ENCODE measurements at regions not wholly inside any gene's neighbourhood (a gene's known extent, or its start where the extent isn't known, plus 50 kb on each side); places are given as distances from the start of the nearest gene placed in this dataset.

- no peak for DNase-seq
These were observed 1692.1 kb downstream of the EFNB2 start for GRCh38 chr13:104843401-104843800.

GRCh38 chr13:104841110-104841509 lies 1694.4 kb downstream of the EFNB2 start:
- no peak for DNase-seq

DNA sequence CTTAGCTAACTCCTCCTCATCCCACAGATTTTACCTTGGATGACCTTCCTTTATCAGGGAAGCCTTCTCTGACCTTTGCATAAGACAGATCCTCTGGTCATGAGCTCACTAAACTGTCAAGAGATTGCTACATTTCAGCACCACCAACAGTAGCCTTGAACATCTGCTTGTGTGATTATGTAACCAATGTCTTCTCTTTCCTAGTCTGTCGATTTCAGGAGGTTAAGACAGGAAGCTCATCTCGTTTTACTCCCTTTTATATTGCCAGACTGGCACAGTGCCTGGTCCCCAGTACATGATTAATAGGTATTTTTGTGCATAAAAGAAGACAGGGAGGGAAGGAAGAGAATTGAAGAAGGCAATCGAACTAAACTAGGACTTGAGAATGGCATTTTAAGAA lies 1697.7 kb downstream of the EFNB2 start:
- DNase-seq, result no peak

GRCh38 chr13:104833221-104833620 lies 1702.2 kb downstream of the EFNB2 start:
- DNase-seq, result no peak

GRCh38 chr13:104832231-104832630 lies 1703.2 kb downstream of the EFNB2 start:
- DNase-seq, result no peak

DNA sequence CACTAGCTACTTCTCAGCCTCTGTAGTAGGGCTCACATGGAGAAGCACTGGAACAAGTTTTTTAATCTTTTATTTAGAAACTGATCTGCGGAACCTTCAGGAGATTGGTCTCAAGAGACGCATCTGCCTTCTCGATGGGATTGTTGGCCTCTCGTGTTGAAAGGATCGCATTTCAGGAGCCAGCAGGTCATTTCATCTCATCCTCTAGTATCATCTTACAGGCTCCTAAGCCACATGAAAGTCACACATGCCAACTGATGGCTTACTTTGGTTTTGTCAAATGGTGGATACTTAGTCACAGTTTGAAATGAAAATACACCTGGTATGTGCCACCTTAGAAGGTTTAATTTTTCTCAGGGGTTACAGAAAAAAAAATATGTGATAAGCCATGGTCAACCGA lies 1703.6 kb downstream of the EFNB2 start:
- DNase-seq, result no peak

DNA sequence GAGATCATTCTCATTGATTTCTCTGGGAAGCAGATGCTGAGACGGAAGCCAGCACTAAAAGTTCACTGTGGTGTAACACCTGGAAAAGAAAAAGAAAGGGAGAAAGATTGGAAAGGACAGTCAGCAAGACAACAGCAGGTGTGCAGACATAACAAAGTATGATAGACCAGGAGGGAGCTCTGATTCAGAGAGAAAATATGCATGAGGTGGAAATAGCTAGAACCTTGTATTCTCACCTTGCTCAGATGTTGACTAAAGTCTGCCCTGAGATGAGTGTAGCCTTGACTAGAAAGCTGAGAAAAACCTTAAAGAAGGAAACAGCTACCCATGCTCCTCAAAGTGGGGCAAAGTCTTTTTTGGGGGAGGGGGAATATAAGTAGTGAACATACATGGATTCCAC lies 1711.8 kb downstream of the EFNB2 start:
- DNase-seq, result no peak

DNA sequence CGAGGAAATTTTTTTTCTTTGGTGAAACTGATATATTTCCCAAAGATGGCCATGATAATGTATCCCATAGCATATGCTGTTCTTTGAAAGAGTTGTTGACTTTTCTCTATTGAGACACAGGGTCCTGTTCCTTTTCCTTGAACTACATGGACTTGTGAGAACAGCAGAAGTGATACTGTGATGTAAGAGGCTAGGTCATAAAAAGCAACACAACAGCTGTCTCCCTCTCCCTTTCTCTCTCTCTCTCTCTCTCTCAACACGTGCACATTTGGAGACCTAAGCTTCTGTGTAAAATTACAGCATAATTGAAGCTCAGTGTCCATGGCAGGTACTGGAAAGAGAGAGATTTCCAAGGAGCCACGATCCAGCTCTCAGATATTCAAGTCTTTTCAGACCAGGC lies 1712.4 kb downstream of the EFNB2 start:
- DNase-seq, result no peak

DNA sequence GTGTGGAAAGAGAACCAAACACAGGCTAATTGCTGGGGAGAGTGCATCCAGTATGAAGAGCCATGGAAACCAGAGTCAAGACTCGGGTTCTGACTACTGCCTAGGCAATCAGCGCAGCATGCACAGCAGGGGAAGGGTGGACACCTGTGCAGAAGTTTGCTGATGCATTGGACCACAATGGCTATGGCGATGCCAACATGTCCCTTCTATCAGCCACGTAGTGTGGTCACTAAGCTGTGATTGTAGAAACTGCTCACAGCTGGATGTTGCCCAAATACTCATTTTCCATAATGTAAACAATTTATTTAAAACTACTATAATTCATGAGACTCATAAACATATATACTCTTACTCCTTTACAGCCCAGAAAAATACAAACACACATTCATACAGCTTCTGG lies 1718.2 kb downstream of the EFNB2 start:
- DNase-seq, result no peak

GRCh38 chr13:104816726-104817125 lies 1718.7 kb downstream of the EFNB2 start:
- no peak for DNase-seq

- no peak for DNase-seq
These were observed 1725.2 kb downstream of the EFNB2 start for GRCh38 chr13:104810242-104810641.

- DNase-seq, result no peak
These were observed 1726.0 kb downstream of the EFNB2 start for GRCh38 chr13:104809483-104809882.

DNA sequence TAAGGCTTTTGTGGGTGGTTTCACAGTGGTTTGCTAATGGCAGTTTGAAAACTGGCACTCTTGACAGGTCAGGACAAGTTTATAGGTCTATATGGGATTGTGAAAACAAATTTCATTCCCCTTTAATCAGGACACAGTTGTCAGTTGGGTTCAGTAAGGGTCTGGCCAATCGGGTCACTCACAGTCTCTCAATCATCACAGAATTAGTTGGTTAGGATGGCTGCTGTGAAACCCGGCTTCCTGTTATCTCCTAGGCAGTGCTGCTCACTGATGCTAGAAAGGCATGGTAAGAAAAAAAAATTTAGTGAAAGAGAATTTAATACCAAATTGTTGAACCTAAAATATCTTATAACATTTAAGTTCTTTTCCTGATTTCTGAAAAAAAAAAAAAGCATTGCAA lies 1730.1 kb downstream of the EFNB2 start:
- DNase-seq, result no peak

DNA sequence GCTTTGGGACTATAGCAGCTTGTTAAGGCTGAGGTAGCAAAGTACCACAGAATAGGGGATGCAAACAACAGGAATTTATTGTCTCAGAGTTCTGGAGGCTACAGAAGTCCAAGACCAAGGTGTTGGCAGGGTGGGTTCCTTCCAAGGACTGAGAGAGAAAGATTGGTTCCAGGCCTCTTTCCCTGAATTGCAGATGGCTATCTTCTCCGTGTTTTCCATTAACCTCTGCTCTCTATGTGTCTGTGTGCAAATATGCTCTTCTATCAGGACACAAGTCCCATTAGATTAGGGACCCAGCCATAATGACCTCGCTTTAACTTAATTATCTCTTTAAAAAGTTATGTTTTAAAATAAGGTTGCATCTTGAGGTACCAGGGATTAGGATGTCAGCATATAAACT lies 1732.9 kb upstream of the SLC10A2 start:
- no peak for DNase-seq

- DNase-seq, result peak; percentile 33
These were observed 1732.3 kb upstream of the SLC10A2 start for GRCh38 chr13:104798486-104798885.

GRCh38 chr13:104796581-104796980 lies 1730.4 kb upstream of the SLC10A2 start:
- DNase-seq, result no peak

- no peak for DNase-seq
These were observed 1719.7 kb upstream of the SLC10A2 start for GRCh38 chr13:104785952-104786351.

DNA sequence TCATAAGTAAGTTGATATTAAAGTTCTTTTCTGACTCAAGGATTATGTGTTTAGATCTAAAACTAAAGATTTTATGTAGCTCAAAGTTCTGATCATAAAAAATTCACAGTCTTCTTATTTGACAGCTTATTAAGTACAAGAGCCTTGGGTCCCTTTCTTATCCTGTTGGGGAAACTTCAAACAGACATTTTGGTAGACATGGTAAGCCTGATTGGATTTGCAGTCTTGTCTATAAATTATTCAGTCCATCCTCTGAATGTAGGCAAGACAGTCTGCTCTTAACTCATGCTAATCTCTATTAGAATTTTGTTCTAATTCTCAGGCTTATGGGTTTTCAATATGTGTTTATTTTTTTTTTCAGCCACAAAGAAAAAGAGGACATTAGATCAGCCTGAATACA lies 1718.7 kb upstream of the SLC10A2 start:
- no peak for DNase-seq

- DNase-seq, result no peak
These were observed 1716.5 kb upstream of the SLC10A2 start for GRCh38 chr13:104782741-104783140.

- DNase-seq, result no peak
These were observed 1713.2 kb upstream of the SLC10A2 start for GRCh38 chr13:104779311-104779993.

DNA sequence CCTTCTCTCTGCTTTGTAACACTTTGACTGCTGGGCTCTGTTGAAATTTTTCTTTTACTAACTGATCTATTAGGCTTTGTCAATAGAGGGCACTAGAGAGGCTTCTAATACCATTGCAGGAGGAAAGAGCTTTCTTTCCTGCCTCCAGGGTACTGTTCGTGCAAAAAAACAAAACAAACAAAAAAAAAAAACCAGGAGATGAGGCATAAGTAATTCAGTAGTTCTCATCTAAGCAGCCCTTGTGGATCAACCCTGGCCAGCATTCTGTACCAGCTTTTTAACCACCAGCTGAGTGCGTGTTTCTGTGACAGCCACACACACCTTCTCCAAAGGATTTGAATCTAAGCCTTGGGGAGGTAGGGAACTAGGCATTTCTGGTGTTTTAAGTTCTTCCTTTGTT lies 1707.6 kb upstream of the SLC10A2 start:
- DNase-seq, result peak; percentile 31

DNA sequence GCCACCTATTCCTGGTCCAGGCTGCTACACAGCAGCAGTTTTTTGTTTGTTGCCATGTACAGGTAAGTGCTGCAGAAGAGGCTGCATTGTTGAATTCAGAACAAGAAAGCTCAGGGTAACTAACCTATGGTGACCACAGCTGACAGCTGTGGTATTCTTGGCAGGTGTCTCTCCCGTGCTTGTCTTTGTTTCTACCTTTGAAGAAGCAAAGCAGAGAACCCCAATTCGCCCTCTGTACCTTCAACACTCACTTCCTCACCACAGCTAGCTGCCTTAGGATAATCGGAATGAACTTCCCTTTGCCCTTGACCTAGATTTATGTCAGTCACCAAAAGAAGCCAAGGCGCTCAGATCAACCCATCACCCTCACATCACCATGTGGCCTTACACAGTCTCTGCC lies 1703.3 kb upstream of the SLC10A2 start:
- no peak for DNase-seq

GRCh38 chr13:104766319-104766718 lies 1700.1 kb upstream of the SLC10A2 start:
- DNase-seq, result no peak

DNA sequence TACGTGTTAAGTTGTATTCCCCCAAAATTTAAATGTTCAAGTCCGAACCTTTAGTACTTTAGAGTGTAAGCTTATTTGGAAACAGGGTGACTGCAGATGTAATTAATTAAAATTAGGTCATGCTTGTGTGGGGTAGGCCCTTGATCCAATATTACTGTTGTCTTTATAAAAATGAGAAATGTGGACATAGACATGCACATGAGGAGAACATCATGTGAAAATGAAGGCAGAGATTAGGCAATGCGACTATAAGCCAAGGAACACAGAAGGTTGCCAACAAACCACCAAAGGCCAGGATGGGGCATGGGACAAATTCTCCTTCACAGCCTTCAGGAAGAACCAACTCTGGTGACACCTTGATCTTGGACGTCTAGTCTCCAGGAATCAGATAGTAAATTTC lies 1698.4 kb upstream of the SLC10A2 start:
- DNase-seq, result no peak

DNA sequence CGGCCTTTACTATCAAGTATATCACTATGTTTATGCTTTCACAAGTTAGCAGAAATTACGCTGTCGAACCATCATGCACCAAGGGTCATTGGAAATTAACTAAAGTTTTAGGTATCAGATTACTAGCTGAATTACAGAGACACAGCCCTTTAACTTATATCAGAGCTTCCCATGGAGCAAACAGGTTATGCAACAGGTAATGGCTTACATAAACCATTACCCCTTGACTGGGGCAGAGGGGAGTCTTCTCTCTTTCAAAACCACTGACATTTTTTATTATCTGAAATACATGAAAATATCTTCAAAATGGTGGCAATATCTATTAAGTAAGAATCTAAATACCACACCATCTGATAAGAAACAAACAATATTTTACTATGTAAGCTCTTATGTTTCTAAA lies 1692.9 kb upstream of the SLC10A2 start:
- no peak for DNase-seq

Data from renal pelvis (tissue), 1 donor.